ENCODE measurements at regions not wholly inside any gene's neighbourhood (a gene's known extent, or its start where the extent isn't known, plus 50 kb on each side); places are given as distances from the start of the nearest gene placed in this dataset.

GRCh38 chr5:10138395-10139057 is 111.2 kb downstream of the ATPSCKMT start:
- no peaks in the 10 kb centered on the region for H3K9me3 ChIP-seq (ENCODE audit: control insufficient read depth in 2 of 2, insufficient read depth in 1 of 2, low read depth in 1 of 2, low read length in 1 of 2)
- no peak overlapping the region for H3K4me3 ChIP-seq (ENCODE audit: low read depth in 1 of 2, low read length in 2 of 2)
- H3K27me3 ChIP-seq (ENCODE audit: control insufficient read depth in 1 of 2, insufficient read depth in 2 of 2, low read length in 2 of 2): no peaks in the 10 kb centered on the region
- H3K27ac ChIP-seq (ENCODE audit: low read depth in 2 of 2, low read length in 1 of 2): no peak overlapping the region
- H3K36me3 ChIP-seq (ENCODE audit: control insufficient read depth in 2 of 2, insufficient read depth in 2 of 2, low read length in 1 of 2): no peaks in the 10 kb centered on the region
- WGBS, 2 donors: 55 to 67% methylated on average over 18 of the region's 18 CpGs
- H3K4me1 ChIP-seq (ENCODE audit: control insufficient read depth in 2 of 2, insufficient read depth in 2 of 2, low read length in 1 of 2): no peaks in the 10 kb centered on the region

GRCh38 chr5:10133830-10134229 is 115.9 kb downstream of the ATPSCKMT start:
- 50 to 72% methylated on average over 2 of the region's 2 CpGs for WGBS, 2 donors
- H3K4me3 ChIP-seq (ENCODE audit: low read depth in 1 of 2, low read length in 2 of 2): no peak overlapping the region
- H3K36me3 ChIP-seq (ENCODE audit: control insufficient read depth in 2 of 2, insufficient read depth in 2 of 2, low read length in 1 of 2): no peaks in the 10 kb centered on the region
- no peaks in the 10 kb centered on the region for H3K9me3 ChIP-seq (ENCODE audit: control insufficient read depth in 2 of 2, insufficient read depth in 1 of 2, low read depth in 1 of 2, low read length in 1 of 2)
- H3K27ac ChIP-seq (ENCODE audit: low read depth in 2 of 2, low read length in 1 of 2): no peak overlapping the region
- no peaks in the 10 kb centered on the region for H3K4me1 ChIP-seq (ENCODE audit: control insufficient read depth in 2 of 2, insufficient read depth in 2 of 2, low read length in 1 of 2)
- H3K27me3 ChIP-seq (ENCODE audit: control insufficient read depth in 1 of 2, insufficient read depth in 2 of 2, low read length in 2 of 2): no peaks in the 10 kb centered on the region

DNA sequence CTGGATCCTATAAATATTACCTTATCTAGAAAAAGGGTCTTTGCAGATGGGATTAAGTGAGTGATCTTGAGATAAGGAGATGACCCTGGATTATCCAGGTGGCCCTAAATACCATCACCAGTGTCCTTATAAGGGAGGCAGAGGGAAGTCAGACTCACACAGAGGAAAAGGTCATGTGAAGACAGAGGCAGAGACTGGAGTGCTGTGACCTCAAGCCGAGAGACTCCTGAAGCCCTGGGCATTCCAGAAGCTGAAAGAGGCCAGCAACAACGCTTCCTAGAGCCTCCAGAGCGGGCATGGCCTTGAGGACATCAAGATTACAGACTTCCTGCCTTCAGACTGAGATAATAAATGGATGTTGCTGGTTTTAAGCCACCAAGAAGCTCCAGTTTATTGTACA is 118.8 kb downstream of the ATPSCKMT start:
- H3K27ac ChIP-seq (ENCODE audit: low read depth in 2 of 2, low read length in 1 of 2): no peak overlapping the region
- 52 to 55% methylated on average over 3 of the region's 3 CpGs for WGBS, 2 donors
- no peak overlapping the region for H3K4me3 ChIP-seq (ENCODE audit: low read depth in 1 of 2, low read length in 2 of 2)
- H3K36me3 ChIP-seq (ENCODE audit: control insufficient read depth in 2 of 2, insufficient read depth in 2 of 2, low read length in 1 of 2): no peaks in the 10 kb centered on the region
- H3K27me3 ChIP-seq (ENCODE audit: control insufficient read depth in 1 of 2, insufficient read depth in 2 of 2, low read length in 2 of 2): no peaks in the 10 kb centered on the region
- no peaks in the 10 kb centered on the region for H3K4me1 ChIP-seq (ENCODE audit: control insufficient read depth in 2 of 2, insufficient read depth in 2 of 2, low read length in 1 of 2)
- no peaks in the 10 kb centered on the region for H3K9me3 ChIP-seq (ENCODE audit: control insufficient read depth in 2 of 2, insufficient read depth in 1 of 2, low read depth in 1 of 2, low read length in 1 of 2)

DNA sequence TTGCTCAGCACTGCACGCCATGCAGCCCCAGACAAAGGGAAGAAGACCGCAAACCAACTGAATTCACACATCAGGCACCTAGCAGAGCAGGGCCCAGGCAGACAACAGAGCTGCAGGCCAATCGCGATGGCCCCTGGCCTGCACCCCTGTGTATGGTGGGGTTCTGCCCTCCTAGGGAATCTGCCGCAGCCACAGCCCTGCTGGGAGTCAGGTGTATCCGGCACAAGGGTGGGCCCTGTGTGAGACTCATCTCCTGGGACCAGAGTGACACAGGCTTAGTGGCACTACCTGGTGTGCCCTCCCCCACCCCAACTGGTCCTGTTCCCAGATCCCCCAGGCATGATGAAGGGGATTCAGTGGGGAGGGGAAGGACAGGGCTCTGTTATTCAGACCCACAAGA is 122.8 kb downstream of the ATPSCKMT start:
- WGBS, 2 donors: 93 to 97% methylated on average over 6 of the region's 6 CpGs

DNA sequence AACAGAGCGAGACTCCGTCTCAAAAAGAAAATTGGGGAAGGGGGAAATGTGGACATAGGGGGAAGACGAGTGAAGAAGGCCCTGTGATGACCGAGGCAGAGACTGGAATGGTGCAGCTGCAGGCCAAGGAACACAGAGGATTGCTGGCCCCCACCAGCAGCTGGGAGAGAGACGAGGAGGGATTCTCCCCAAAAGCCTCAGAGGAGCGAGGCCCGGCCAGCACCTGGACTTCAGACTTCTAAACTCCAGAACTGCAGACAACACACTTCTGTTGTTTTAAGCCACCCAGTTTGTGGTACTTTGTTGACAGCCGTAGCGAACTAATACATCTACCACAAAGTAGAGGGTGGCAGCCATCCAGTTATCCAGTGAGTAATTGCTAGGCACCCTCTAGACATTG is 124.6 kb downstream of the ATPSCKMT start:
- no peaks in the 10 kb centered on the region for H3K4me1 ChIP-seq (ENCODE audit: control insufficient read depth in 2 of 2, insufficient read depth in 2 of 2, low read length in 1 of 2)
- no peaks in the 10 kb centered on the region for H3K36me3 ChIP-seq (ENCODE audit: control insufficient read depth in 2 of 2, insufficient read depth in 2 of 2, low read length in 1 of 2)
- no peaks in the 10 kb centered on the region for H3K9me3 ChIP-seq (ENCODE audit: control insufficient read depth in 2 of 2, insufficient read depth in 1 of 2, low read depth in 1 of 2, low read length in 1 of 2)
- no peak overlapping the region for H3K4me3 ChIP-seq (ENCODE audit: low read depth in 1 of 2, low read length in 2 of 2)
- 89 to 92% methylated on average over 9 of the region's 9 CpGs for whole genome bisulfite sequencing, 2 donors
- no peak overlapping the region for H3K27ac ChIP-seq (ENCODE audit: low read depth in 2 of 2, low read length in 1 of 2)
- H3K27me3 ChIP-seq (ENCODE audit: control insufficient read depth in 1 of 2, insufficient read depth in 2 of 2, low read length in 2 of 2): no peaks in the 10 kb centered on the region

More for the DNA sequence above, 122.8 kb downstream of the ATPSCKMT start:
- Histone ChIP-seq H3K27me3 (ENCODE audit: control insufficient read depth in 1 of 2, insufficient read depth in 2 of 2, low read length in 2 of 2) (no peaks in the 10 kb centered on the region), H3K4me1 (ENCODE audit: control insufficient read depth in 2 of 2, insufficient read depth in 2 of 2, low read length in 1 of 2) (no peaks in the 10 kb centered on the region), H3K9me3 (ENCODE audit: control insufficient read depth in 2 of 2, insufficient read depth in 1 of 2, low read depth in 1 of 2, low read length in 1 of 2) (no peaks in the 10 kb centered on the region), H3K27ac (ENCODE audit: low read depth in 2 of 2, low read length in 1 of 2) (no peak overlapping the region), H3K4me3 (ENCODE audit: low read depth in 1 of 2, low read length in 2 of 2) (no peak overlapping the region), H3K36me3 (ENCODE audit: control insufficient read depth in 2 of 2, insufficient read depth in 2 of 2, low read length in 1 of 2) (no peaks in the 10 kb centered on the region)

GRCh38 chr5:10124287-10124686 is 125.4 kb downstream of the ATPSCKMT start:
- H3K4me1 ChIP-seq (ENCODE audit: control insufficient read depth in 2 of 2, insufficient read depth in 2 of 2, low read length in 1 of 2): no peaks in the 10 kb centered on the region
- H3K27ac ChIP-seq (ENCODE audit: low read depth in 2 of 2, low read length in 1 of 2): no peak overlapping the region
- H3K36me3 ChIP-seq (ENCODE audit: control insufficient read depth in 2 of 2, insufficient read depth in 2 of 2, low read length in 1 of 2): no peaks in the 10 kb centered on the region
- no peaks in the 10 kb centered on the region for H3K9me3 ChIP-seq (ENCODE audit: control insufficient read depth in 2 of 2, insufficient read depth in 1 of 2, low read depth in 1 of 2, low read length in 1 of 2)
- 76 to 81% methylated on average over 9 of the region's 9 CpGs for WGBS, 2 donors
- no peaks in the 10 kb centered on the region for H3K27me3 ChIP-seq (ENCODE audit: control insufficient read depth in 1 of 2, insufficient read depth in 2 of 2, low read length in 2 of 2)
- no peak overlapping the region for H3K4me3 ChIP-seq (ENCODE audit: low read depth in 1 of 2, low read length in 2 of 2)

GRCh38 chr5:10123254-10123989 is 126.3 kb downstream of the ATPSCKMT start:
- Histone ChIP-seq H3K27ac (ENCODE audit: low read depth in 2 of 2, low read length in 1 of 2) (no peak overlapping the region), H3K9me3 (ENCODE audit: control insufficient read depth in 2 of 2, insufficient read depth in 1 of 2, low read depth in 1 of 2, low read length in 1 of 2) (no peaks in the 10 kb centered on the region), H3K36me3 (ENCODE audit: control insufficient read depth in 2 of 2, insufficient read depth in 2 of 2, low read length in 1 of 2) (no peaks in the 10 kb centered on the region), H3K4me3 (ENCODE audit: low read depth in 1 of 2, low read length in 2 of 2) (no peak overlapping the region), H3K27me3 (ENCODE audit: control insufficient read depth in 1 of 2, insufficient read depth in 2 of 2, low read length in 2 of 2) (no peaks in the 10 kb centered on the region), H3K4me1 (ENCODE audit: control insufficient read depth in 2 of 2, insufficient read depth in 2 of 2, low read length in 1 of 2) (no peaks in the 10 kb centered on the region)
- 78 to 86% methylated on average over 7 of the region's 7 CpGs for WGBS, 2 donors

- H3K27ac ChIP-seq (ENCODE audit: low read depth in 2 of 2, low read length in 1 of 2): no peak overlapping the region
- no peaks in the 10 kb centered on the region for H3K9me3 ChIP-seq (ENCODE audit: control insufficient read depth in 2 of 2, insufficient read depth in 1 of 2, low read depth in 1 of 2, low read length in 1 of 2)
- H3K4me3 ChIP-seq (ENCODE audit: low read depth in 1 of 2, low read length in 2 of 2): no peak overlapping the region
- no peaks in the 10 kb centered on the region for H3K27me3 ChIP-seq (ENCODE audit: control insufficient read depth in 1 of 2, insufficient read depth in 2 of 2, low read length in 2 of 2)
- H3K36me3 ChIP-seq (ENCODE audit: control insufficient read depth in 2 of 2, insufficient read depth in 2 of 2, low read length in 1 of 2): no peaks in the 10 kb centered on the region
- WGBS, 2 donors: 88 to 96% methylated on average over 1 of the region's 1 CpG
- H3K4me1 ChIP-seq (ENCODE audit: control insufficient read depth in 2 of 2, insufficient read depth in 2 of 2, low read length in 1 of 2): peaks cover 0 to 2% of the 10 kb centered on the region in 2 donors
Measured at GRCh38 chr5:10122076-10122726, 127.5 kb downstream of the ATPSCKMT start.

- no peak overlapping the region for H3K27ac ChIP-seq (ENCODE audit: low read depth in 2 of 2, low read length in 1 of 2)
- no peak overlapping the region for H3K4me3 ChIP-seq (ENCODE audit: low read depth in 1 of 2, low read length in 2 of 2)
- no peaks in the 10 kb centered on the region for H3K27me3 ChIP-seq (ENCODE audit: control insufficient read depth in 1 of 2, insufficient read depth in 2 of 2, low read length in 2 of 2)
- no peaks in the 10 kb centered on the region for H3K9me3 ChIP-seq (ENCODE audit: control insufficient read depth in 2 of 2, insufficient read depth in 1 of 2, low read depth in 1 of 2, low read length in 1 of 2)
- no peaks in the 10 kb centered on the region for H3K36me3 ChIP-seq (ENCODE audit: control insufficient read depth in 2 of 2, insufficient read depth in 2 of 2, low read length in 1 of 2)
- 93% methylated on average over 7 of the region's 7 CpGs for WGBS, 2 donors
- H3K4me1 ChIP-seq (ENCODE audit: control insufficient read depth in 2 of 2, insufficient read depth in 2 of 2, low read length in 1 of 2): peaks cover 0 to 2% of the 10 kb centered on the region in 2 donors
Measured at GRCh38 chr5:10120934-10121333, 128.8 kb downstream of the ATPSCKMT start.

Data from esophagus (tissue), 2 donors.